Loucy (cell line): ENCODE measurements at regions not wholly inside any gene's neighbourhood (a gene's known extent, or its start where the extent isn't known, plus 50 kb on each side); places are given as distances from the start of the nearest gene placed in this dataset.

Experiments
- H2AFZ ChIP-seq: fragments of 200-600 bp; sonication (generic); 2 replicates; pipeline ENCODE4 v1.6.0; 2016; ENCODE audit warnings: antibody characterized with exemption, mild to moderate bottlenecking, low read length, moderate library complexity
- H3F3A ChIP-seq: fragments of 200-600 bp; 2 replicates; pipeline ENCODE4 v1.6.0; 2016; ENCODE audit warnings: antibody characterized with exemption, low read depth, mild to moderate bottlenecking
- H3K27me3 ChIP-seq: fragments of 200-600 bp; sonication (generic); 2 replicates; pipeline ENCODE4 v1.6.1; 2014; ENCODE audit warnings: low read length, mild to moderate bottlenecking; ENCODE audit not compliant: insufficient read depth, poor library complexity, severe bottlenecking
- H3K36me3 ChIP-seq: fragments of 200-600 bp; sonication (generic); 2 replicates; pipeline ENCODE4 v1.6.1; 2016; ENCODE audit warnings: low read length; ENCODE audit not compliant: insufficient read depth
- H3K4me1 ChIP-seq: fragments of 200-600 bp; sonication (generic); 2 replicates; pipeline ENCODE4 v1.5.1; 2014; ENCODE audit warnings: low read length, mild to moderate bottlenecking; ENCODE audit not compliant: insufficient read depth, poor library complexity, severe bottlenecking
- H3K4me2 ChIP-seq: fragments of 200-600 bp; sonication (generic); 2 replicates; pipeline ENCODE4 v1.6.0; 2014; ENCODE audit warnings: antibody characterized with exemption, low read length, low read depth, mild to moderate bottlenecking; ENCODE audit not compliant: poor library complexity, severe bottlenecking
- H3K4me3 ChIP-seq: fragments of 200-600 bp; sonication (generic); 2 replicates; pipeline ENCODE4 v1.5.1; 2014; ENCODE audit warnings: low read length, mild to moderate bottlenecking, mixed read lengths; ENCODE audit not compliant: poor library complexity, severe bottlenecking
- H3K79me2 ChIP-seq: fragments of 200-600 bp; sonication (generic); 2 replicates; pipeline ENCODE4 v1.6.1; 2014; ENCODE audit warnings: low read length; ENCODE audit not compliant: insufficient read depth
- H3K9ac ChIP-seq: fragments of 200-600 bp; sonication (generic); 2 replicates; pipeline ENCODE4 v1.6.0; 2014; ENCODE audit warnings: mild to moderate bottlenecking, low read depth, low read length, moderate library complexity; ENCODE audit not compliant: poor library complexity, severe bottlenecking
- H3K9me2 ChIP-seq: fragments of 200-600 bp; sonication (generic); replicated peaks from 2 replicates; pipeline ENCODE4 v1.6.1; 2016; ENCODE audit warnings: low read depth, low read length, mixed read lengths
- H3K9me3 ChIP-seq: fragments of 200-600 bp; sonication (generic); 2 replicates; pipeline ENCODE4 v1.6.1; 2014; ENCODE audit warnings: mild to moderate bottlenecking, antibody characterized with exemption, low read length, low read depth; ENCODE audit not compliant: insufficient read depth
- H4K20me1 ChIP-seq: fragments of 200-600 bp; sonication (generic); 2 replicates; pipeline ENCODE4 v1.6.0; 2014; ENCODE audit warnings: antibody characterized with exemption, low read length, mild to moderate bottlenecking; ENCODE audit not compliant: insufficient read depth, poor library complexity, severe bottlenecking
- CTCF ChIP-seq: fragments of 200-600 bp; sonication (generic); conservative IDR thresholded peaks from 2 replicates; pipeline ENCODE4 v1.5.1; 2014; ENCODE audit warnings: mild to moderate bottlenecking, antibody characterized with exemption, low read length
- EZH2phosphoT487 ChIP-seq: fragments of 200-600 bp; IDR thresholded peaks from 2 replicates; pipeline ENCODE4 v1.6.1; 2018; ENCODE audit warnings: antibody characterized with exemption, mild to moderate bottlenecking, moderate library complexity, borderline replicate concordance

GRCh38 chr12:46442239-46442638 is 69.7 kb upstream of the SLC38A2 start:
- H3K36me3 ChIP-seq: no peaks in the 10 kb centered on the region
- H2AFZ ChIP-seq: no peak overlapping the region
- H3K27me3 ChIP-seq: no peaks in the 10 kb centered on the region
- no peaks in the 10 kb centered on the region for H4K20me1 ChIP-seq
- no peaks in the 10 kb centered on the region for H3K9me2 ChIP-seq
- no peak overlapping the region for H3K4me2 ChIP-seq
- H3K79me2 ChIP-seq: no peaks in the 10 kb centered on the region
- TF ChIP-seq EZH2phosphoT487 (no peak), CTCF (no peak)
- peaks cover 23% of the 10 kb centered on the region for H3K4me1 ChIP-seq
- no peak overlapping the region for H3K9ac ChIP-seq
- H3K4me3 ChIP-seq: no peak overlapping the region
- no peaks in the 10 kb centered on the region for H3F3A ChIP-seq
- H3K9me3 ChIP-seq: no peaks in the 10 kb centered on the region

- Histone ChIP-seq H4K20me1 (no peaks in the 10 kb centered on the region), H3K36me3 (no peaks in the 10 kb centered on the region), H3K27me3 (no peaks in the 10 kb centered on the region), H3K9ac (no peak overlapping the region), H3K79me2 (no peaks in the 10 kb centered on the region), H3K9me2 (no peaks in the 10 kb centered on the region), H3K4me2 (no peak overlapping the region), H3F3A (no peaks in the 10 kb centered on the region), H3K9me3 (no peaks in the 10 kb centered on the region), H2AFZ (no peak overlapping the region), H3K4me3 (no peak overlapping the region), H3K4me1 (peaks cover 12% of the 10 kb centered on the region)
- TF ChIP-seq EZH2phosphoT487 (no peak), CTCF (no peak)
These were observed 67.4 kb upstream of the SLC38A2 start for GRCh38 chr12:46439793-46440511.

- no peak overlapping the region for H3K9ac ChIP-seq
- no peak overlapping the region for H3K4me2 ChIP-seq
- no peaks in the 10 kb centered on the region for H3K79me2 ChIP-seq
- no peaks in the 10 kb centered on the region for H3F3A ChIP-seq
- no peaks in the 10 kb centered on the region for H4K20me1 ChIP-seq
- no peaks in the 10 kb centered on the region for H3K9me2 ChIP-seq
- H3K27me3 ChIP-seq: no peaks in the 10 kb centered on the region
- no peaks in the 10 kb centered on the region for H3K9me3 ChIP-seq
- peaks cover 9% of the 10 kb centered on the region for H3K4me1 ChIP-seq
- no peak overlapping the region for H3K4me3 ChIP-seq
- H3K36me3 ChIP-seq: no peaks in the 10 kb centered on the region
- TF ChIP-seq CTCF (no peak), EZH2phosphoT487 (no peak)
- no peak overlapping the region for H2AFZ ChIP-seq
These were observed 66.2 kb upstream of the SLC38A2 start for GRCh38 chr12:46438719-46439319.
